ENCODE measurements at regions not wholly inside any gene's neighbourhood (a gene's known extent, or its start where the extent isn't known, plus 50 kb on each side); places are given as distances from the start of the nearest gene placed in this dataset.

- Histone ChIP-seq H3K27ac (no peak overlapping the region), H3K4me1 (no peaks in the 10 kb centered on the region), H3K27me3 (no peaks in the 10 kb centered on the region), H3K36me3 (no peaks in the 10 kb centered on the region), H3K9me3 (no peaks in the 10 kb centered on the region), H3K4me3 (replicated peaks in 1 of 3) (no peak overlapping the region)
- 78 to 90% methylated on average over 3 of the region's 3 CpGs for WGBS, 2 donors
- DNase-seq, result no peak
- TF ChIP-seq POLR2A (IDR thresholded peaks at IDR 0.05), result no peak
- no peak for TF ChIP-seq CTCF (IDR thresholded peaks at IDR 0.05)
- intact Hi-C loops (cut with DNase I), result no loop called here
Observed at GRCh38 chr14:53306911-53307310, 153.8 kb upstream of the DDHD1 start.

GRCh38 chr14:53306267-53306721 lies 153.2 kb upstream of the DDHD1 start:
- Histone ChIP-seq H3K36me3 (no peaks in the 10 kb centered on the region), H3K4me3 (replicated peaks in 1 of 3) (peak overlapping the region in 1 of 3 donors; percentile 12), H3K27ac (peak overlapping the region; percentile 32 to 47 (median 36)), H3K27me3 (no peaks in the 10 kb centered on the region), H3K4me1 (no peaks in the 10 kb centered on the region), H3K9me3 (no peaks in the 10 kb centered on the region)
- peak; percentile 53 to 81 for DNase-seq
- TF ChIP-seq CTCF (IDR thresholded peaks at IDR 0.05), result peak; percentile 45 to 92 (median 78)
- TF ChIP-seq POLR2A (IDR thresholded peaks at IDR 0.05), result no peak
- WGBS, 2 donors, result 4 to 11% methylated on average over 11 of the region's 11 CpGs
- intact Hi-C loops (cut with DNase I), result no loop called here

GRCh38 chr14:53304726-53305381 lies 151.7 kb upstream of the DDHD1 start:
- no peak overlapping the region for H3K4me3 ChIP-seq (replicated peaks in 1 of 3)
- no peaks in the 10 kb centered on the region for H3K27me3 ChIP-seq
- WGBS, 2 donors, result 74 to 91% methylated on average over 3 of the region's 3 CpGs
- H3K9me3 ChIP-seq, result no peaks in the 10 kb centered on the region
- H3K27ac ChIP-seq, result no peak overlapping the region
- no peaks in the 10 kb centered on the region for H3K4me1 ChIP-seq
- TF ChIP-seq POLR2A (IDR thresholded peaks at IDR 0.05) (no peak), CTCF (IDR thresholded peaks at IDR 0.05) (no peak)
- H3K36me3 ChIP-seq, result no peaks in the 10 kb centered on the region
- no peak for DNase-seq
- intact Hi-C loops (cut with DNase I), result no loop called here

- no peak overlapping the region for H3K27ac ChIP-seq
- TF ChIP-seq CTCF (IDR thresholded peaks at IDR 0.05) (peak; percentile 24 to 79 (median 68)), POLR2A (IDR thresholded peaks at IDR 0.05) (no peak)
- H3K27me3 ChIP-seq, result no peaks in the 10 kb centered on the region
- H3K9me3 ChIP-seq, result no peaks in the 10 kb centered on the region
- H3K36me3 ChIP-seq, result no peaks in the 10 kb centered on the region
- peaks cover 0 to 7% of the 10 kb centered on the region in 2 donors for H3K4me1 ChIP-seq
- intact Hi-C loops (cut with DNase I), result no loop called here
- no peak overlapping the region for H3K4me3 ChIP-seq (replicated peaks in 1 of 3)
- WGBS, 2 donors, result 44 to 49% methylated on average over 9 of the region's 9 CpGs
- DNase-seq, result no peak
Observed at GRCh38 chr14:53295985-53296582, 143.0 kb upstream of the DDHD1 start.

GRCh38 chr14:53295372-53295771 lies 142.2 kb upstream of the DDHD1 start:
- intact Hi-C loops (cut with DNase I), result no loop called here
- 88 to 94% methylated on average over 4 of the region's 4 CpGs for WGBS, 2 donors
- Histone ChIP-seq H3K36me3 (no peaks in the 10 kb centered on the region), H3K4me3 (replicated peaks in 1 of 3) (no peak overlapping the region), H3K27ac (no peak overlapping the region), H3K4me1 (peaks cover 0 to 7% of the 10 kb centered on the region in 2 donors), H3K27me3 (no peaks in the 10 kb centered on the region), H3K9me3 (no peaks in the 10 kb centered on the region)
- TF ChIP-seq CTCF (IDR thresholded peaks at IDR 0.05) (no peak), POLR2A (IDR thresholded peaks at IDR 0.05) (no peak)
- no peak for DNase-seq

Measured in thyroid gland (tissue), 4 donors.